NCI-H748 (cell line): ENCODE measurements at regions not wholly inside any gene's neighbourhood (a gene's known extent, or its start where the extent isn't known, plus 50 kb on each side); places are given as distances from the start of the nearest gene placed in this dataset.
"Not testable (repeated sequence)": the region's sequence is repeated elsewhere in the genome, so short reads cannot be mapped to it uniquely, and the experiment has no call there.

ENCODE experiments used
- DNase-seq: peaks from one replicate; lab custom pipeline; 2025; ENCODE audit not compliant: unreplicated experiment; lab: John Stamatoyannopoulos, UW

DNA sequence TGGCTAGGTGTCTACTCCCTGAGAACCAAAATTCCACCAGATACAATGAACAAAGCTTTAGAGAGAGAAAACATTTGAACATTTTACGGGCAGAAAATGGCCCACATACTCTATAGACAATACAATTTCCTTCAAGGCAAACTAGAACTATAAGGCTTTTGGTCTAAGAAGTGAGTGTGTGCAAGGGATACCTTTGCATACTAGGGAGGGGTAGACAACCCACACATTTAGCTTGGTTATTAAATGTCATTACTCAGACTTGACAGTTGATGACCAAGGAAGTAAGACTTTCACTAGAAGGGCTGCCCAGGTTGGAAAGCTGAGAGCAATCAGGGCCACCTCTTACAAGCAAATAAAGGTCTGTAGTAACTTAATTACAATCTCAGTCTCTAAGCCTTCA is 64.0 kb upstream of the PLEKHM1 start:
- DNase-seq: not testable (repeated sequence)

DNA sequence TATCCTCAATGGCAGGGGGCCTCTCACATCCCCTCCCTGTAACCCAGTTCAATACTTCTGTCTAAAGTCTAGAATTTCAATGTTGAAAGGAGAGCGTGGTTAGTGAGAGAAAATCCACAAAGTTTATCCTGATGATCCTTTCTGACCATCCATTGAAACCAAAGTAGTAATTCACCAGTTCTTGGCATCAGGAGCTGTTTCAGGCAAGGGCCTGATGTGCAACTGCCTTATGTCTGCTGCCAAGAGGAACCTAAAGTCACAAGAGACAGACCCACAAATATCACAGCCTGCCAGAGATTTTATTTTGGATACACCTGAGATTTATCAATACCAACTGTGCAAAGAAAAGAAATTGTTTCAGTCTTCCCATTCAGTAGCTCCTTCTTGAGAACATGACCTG is 68.3 kb upstream of the PLEKHM1 start:
- not testable (repeated sequence) for DNase-seq

GRCh38 chr17:45562868-45563267 is 72.3 kb upstream of the PLEKHM1 start:
- not testable (repeated sequence) for DNase-seq

GRCh38 chr17:45563283-45563682 is 72.8 kb upstream of the PLEKHM1 start:
- DNase-seq: not testable (repeated sequence)

DNA sequence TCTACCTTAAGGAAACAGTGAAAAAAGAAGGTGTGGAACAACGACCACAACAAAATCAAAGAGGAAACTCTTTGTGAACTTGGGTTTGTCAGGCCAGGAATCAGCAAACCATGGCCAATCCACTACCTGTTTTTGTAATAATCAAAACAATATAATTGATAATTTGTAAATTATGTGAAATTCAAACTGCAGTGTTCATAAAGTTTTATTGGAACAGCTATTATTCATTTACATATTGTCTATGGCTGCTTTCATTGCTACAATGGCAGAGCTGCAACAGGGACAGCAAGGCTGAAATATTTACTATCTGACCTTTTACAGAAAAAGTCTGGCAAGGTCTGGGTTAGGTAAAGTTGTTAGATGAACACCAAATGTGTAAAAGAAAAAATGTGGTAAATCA is 77.8 kb upstream of the PLEKHM1 start:
- DNase-seq: not testable (repeated sequence)

- DNase-seq: not testable (repeated sequence)
Measured at GRCh38 chr17:45573326-45573725, 82.8 kb upstream of the PLEKHM1 start.

DNA sequence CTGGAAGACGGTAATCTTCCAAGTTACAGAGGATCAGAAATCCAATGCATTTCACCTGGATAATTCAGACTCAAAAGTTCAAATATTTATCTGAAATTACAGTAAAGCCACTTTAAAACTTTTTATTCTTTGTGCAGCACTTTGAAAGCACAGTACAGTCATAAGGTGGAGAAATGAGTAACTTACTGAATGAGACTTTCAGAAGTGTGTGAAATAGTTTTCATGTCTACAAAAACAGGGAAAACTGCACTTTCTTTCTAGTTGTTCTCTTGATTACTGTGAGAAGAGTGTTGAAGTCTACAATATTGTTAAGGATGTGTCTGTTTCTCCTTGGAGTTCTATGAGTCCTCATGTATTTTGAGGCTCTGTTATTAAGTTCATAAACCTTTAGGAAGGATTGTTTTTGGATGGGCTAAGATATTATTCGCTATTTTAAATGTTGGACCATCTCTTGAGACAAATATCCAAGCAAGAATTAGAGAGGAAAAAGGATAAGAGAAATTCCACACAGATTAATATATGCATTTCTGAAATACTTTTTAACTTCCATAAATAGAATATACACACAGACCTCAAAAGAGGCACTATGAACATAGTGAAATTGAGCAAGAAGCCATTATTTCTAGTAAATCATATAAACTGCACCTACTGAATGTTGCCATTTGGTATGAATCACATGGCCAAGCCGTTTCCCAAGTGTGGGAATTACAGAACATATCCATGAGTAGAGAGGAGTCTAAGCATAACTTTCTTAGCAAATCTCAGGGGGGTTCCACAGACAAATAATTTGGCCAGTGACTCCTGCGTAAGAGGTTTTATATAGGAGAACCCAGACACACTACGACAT is 83.6 kb upstream of the PLEKHM1 start:
- DNase-seq: no peak

- DNase-seq: no peak
Measured at GRCh38 chr17:45575126-45575885, 84.8 kb upstream of the PLEKHM1 start.

DNA sequence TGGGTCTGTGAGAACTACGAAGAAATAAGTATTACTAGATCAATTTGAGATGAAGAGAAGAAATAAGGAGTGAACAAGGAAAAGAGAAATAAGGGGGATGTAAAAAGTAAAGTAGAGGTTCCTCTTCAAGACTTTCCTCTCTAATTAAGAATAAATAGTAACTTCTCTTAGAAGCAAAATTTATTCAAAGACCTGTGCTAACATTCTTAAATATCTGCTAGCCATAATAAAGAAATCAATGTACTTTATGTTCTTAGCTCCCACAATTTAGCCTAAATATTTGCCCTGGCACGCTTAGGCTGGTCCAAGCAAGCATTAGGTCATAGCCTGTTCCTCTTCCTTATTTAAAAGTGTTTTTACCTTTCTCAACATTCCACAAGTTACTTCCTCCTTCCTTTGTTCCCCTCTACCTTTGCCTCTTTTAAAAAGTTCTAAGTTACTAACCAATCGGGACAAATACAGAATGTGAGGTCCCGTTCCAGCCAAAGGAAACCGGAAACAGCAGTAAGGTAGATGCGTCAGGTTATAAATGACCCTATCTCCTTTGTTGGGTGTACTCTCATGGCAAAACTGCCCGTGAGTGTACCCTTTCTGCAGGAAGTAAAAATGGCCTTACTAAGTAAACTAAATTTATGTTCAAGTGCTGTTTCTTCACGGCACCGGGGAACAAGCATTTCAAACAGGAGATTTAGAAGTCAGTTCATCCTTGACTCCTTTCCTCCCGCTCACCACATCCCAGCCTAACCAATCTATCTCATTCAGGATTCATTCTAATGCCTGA is 86.2 kb upstream of the PLEKHM1 start:
- DNase-seq: not testable (repeated sequence)

- no peak for DNase-seq
Measured at GRCh38 chr17:45577571-45578279, 87.2 kb upstream of the PLEKHM1 start.

DNA sequence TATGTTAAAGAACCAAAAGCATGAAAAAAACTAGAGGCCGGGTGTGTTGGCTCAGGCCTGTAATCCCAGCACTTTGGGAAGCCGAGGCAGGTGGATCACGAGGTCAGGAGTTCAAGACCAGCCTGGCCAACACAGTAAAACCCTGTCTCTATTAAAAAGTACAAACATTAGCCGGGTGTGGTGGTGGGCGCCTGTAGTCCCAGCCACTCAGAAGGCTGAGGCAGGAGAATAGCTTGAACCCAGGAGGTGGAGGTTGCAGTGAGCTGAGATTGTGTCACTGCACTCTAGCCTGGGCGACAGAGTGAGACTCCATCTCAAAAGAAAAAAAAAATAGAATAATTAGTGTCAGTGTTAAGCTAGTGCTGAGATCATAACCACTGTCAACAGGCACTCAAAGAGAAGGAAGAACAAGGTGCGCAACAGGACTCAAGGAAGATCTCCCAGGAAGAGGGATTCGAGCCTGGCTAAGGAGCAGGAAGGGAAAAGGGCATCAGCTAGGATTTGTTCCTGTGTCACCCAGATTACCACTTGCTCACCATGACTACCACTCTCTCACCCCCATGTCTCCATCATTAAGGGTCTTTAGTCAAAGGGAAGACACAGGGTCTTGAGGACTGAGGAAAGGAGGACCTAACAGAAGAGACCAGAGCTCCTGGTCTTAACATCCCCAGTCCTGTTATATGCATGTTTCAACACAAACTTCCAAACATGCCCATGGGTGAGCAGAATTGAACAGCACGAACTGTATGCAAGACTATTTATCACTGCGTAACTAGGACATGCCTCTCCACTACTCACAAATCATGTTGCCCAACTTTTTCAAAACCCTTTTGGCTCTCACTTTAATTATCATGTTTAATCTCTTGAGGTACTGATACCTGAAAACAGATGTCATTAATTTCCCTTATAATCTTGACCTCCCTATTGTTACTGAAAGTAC is 88.3 kb upstream of the PLEKHM1 start:
- DNase-seq: no peak

GRCh38 chr17:45579529-45580495 is 89.3 kb upstream of the PLEKHM1 start:
- no peak for DNase-seq

DNA sequence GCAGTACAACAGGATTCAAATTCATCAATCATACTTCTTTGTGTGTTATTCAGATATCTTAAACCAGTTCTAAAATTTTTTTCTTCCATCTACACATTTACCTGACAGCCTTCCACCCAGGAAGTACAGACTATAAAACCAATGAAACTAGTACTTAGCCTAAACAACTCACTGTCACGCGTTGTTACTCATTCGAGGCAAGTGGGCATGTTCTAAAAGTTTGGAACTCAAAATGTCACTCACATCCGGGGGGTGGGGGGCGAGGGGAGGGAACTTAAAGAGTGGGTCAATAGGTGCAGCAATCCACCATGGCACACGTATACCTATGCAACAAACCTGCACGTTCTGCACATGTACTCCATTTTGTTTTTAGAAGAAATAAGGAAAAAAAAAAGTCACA is 90.4 kb upstream of the PLEKHM1 start:
- no peak for DNase-seq

GRCh38 chr17:45581860-45582259 is 91.3 kb upstream of the PLEKHM1 start:
- DNase-seq: no peak

DNA sequence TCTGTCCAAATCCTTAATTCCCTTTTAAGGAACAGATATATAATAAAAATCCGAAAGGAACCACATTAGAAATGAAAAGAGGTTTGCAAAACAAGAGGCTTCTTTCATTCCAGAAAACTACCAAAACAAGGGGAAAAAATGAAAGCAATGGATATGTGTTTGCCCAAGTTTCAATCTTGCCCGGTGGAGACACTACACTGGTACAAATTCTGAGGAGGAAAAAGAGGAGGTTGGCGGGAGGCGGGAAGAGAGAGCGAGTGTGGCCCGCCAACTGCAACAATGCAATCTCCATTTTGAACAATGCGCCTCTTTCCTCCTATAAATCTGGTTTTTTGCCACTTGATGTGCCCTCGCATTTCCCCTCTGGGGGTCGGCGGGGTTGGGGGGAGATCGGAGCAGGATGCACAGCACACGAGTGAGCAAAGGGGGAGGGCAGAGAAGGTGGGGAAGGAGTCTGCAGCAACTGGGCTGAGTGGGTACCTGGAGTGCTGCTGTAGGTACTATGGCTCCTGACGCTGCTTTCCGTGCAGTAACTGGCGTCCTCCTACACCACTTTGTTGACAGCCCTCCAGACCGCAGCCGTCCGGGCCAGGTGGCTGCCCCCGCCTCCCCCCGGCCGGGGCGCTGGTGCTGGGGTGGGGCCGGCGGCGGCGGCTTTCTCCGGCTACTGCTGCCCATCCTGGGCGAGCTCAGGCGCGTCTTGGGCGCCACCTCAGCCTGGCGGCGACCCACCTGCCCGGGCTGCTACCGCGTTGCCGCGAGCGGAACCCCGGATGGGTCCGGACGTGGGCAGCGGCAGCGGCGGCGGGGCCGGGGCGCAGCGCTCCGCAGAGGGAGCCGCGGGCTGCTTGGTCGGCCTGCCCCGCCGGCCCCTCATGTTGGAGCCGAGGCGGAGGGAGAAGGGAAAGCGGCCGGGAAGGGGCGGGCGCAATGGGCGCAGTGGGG is 93.8 kb upstream of the PLEKHM1 start:
- no peak for DNase-seq

- DNase-seq: not testable (repeated sequence)
Measured at GRCh38 chr17:45585037-45585733, 94.7 kb upstream of the PLEKHM1 start.
